ENCODE measurements at regions not wholly inside any gene's neighbourhood (a gene's known extent, or its start where the extent isn't known, plus 50 kb on each side); places are given as distances from the start of the nearest gene placed in this dataset.

- Histone ChIP-seq H3K4me3 (no peak overlapping the region), H3K27ac (no peak overlapping the region), H3K36me3 (no peaks in the 10 kb centered on the region), H3K9me3 (no peaks in the 10 kb centered on the region), H3K4me1 (no peaks in the 10 kb centered on the region), H3K27me3 (ENCODE audit: low read depth) (no peaks in the 10 kb centered on the region)
- ATAC-seq (no peak), DNase-seq (no peak)
- no peak for TF ChIP-seq CTCF (IDR thresholded peaks at IDR 0.05)
- intact Hi-C loops (cut with DNase I): no loop called here
Observed at GRCh38 chr17:69637446-69638156, 223.1 kb downstream of the MAP2K6 start.

GRCh38 chr17:69639096-69639495 lies 224.6 kb downstream of the MAP2K6 start:
- Histone ChIP-seq H3K4me3 (no peak overlapping the region), H3K27me3 (ENCODE audit: low read depth) (no peaks in the 10 kb centered on the region), H3K4me1 (no peaks in the 10 kb centered on the region), H3K36me3 (no peaks in the 10 kb centered on the region), H3K27ac (no peak overlapping the region), H3K9me3 (no peaks in the 10 kb centered on the region)
- no peak for TF ChIP-seq CTCF (IDR thresholded peaks at IDR 0.05)
- DNase-seq (no peak), ATAC-seq (no peak)
- intact Hi-C loops (cut with DNase I): no loop called here

GRCh38 chr17:69640073-69640472 lies 225.6 kb downstream of the MAP2K6 start:
- TF ChIP-seq CTCF (IDR thresholded peaks at IDR 0.05): no peak
- no peaks in the 10 kb centered on the region for H3K9me3 ChIP-seq
- no peak overlapping the region for H3K4me3 ChIP-seq
- ATAC-seq: no peak
- no peaks in the 10 kb centered on the region for H3K36me3 ChIP-seq
- no peak overlapping the region for H3K27ac ChIP-seq
- H3K27me3 ChIP-seq (ENCODE audit: low read depth): no peaks in the 10 kb centered on the region
- H3K4me1 ChIP-seq: no peaks in the 10 kb centered on the region
- intact Hi-C loops (cut with DNase I): no loop called here
- no peak for DNase-seq

GRCh38 chr17:69643686-69644085 lies 229.2 kb downstream of the MAP2K6 start:
- no peaks in the 10 kb centered on the region for H3K4me1 ChIP-seq
- intact Hi-C loops (cut with DNase I): no loop called here
- DNase-seq (no peak), ATAC-seq (no peak)
- H3K4me3 ChIP-seq: no peak overlapping the region
- H3K27ac ChIP-seq: no peak overlapping the region
- no peak for TF ChIP-seq CTCF (IDR thresholded peaks at IDR 0.05)
- H3K27me3 ChIP-seq (ENCODE audit: low read depth): no peaks in the 10 kb centered on the region
- H3K36me3 ChIP-seq: no peaks in the 10 kb centered on the region
- no peaks in the 10 kb centered on the region for H3K9me3 ChIP-seq

- no peak overlapping the region for H3K27ac ChIP-seq
- H3K36me3 ChIP-seq: no peaks in the 10 kb centered on the region
- DNase-seq (no peak), ATAC-seq (no peak)
- H3K4me3 ChIP-seq: no peak overlapping the region
- no peaks in the 10 kb centered on the region for H3K27me3 ChIP-seq (ENCODE audit: low read depth)
- no peaks in the 10 kb centered on the region for H3K4me1 ChIP-seq
- TF ChIP-seq CTCF (IDR thresholded peaks at IDR 0.05): no peak
- intact Hi-C loops (cut with DNase I): no loop called here
- H3K9me3 ChIP-seq: no peaks in the 10 kb centered on the region
Observed at GRCh38 chr17:69646729-69647128, 232.2 kb downstream of the MAP2K6 start.

All from lower lobe of right lung (tissue), 2 donors.